ENCODE measurements at regions not wholly inside any gene's neighbourhood (a gene's known extent, or its start where the extent isn't known, plus 50 kb on each side); places are given as distances from the start of the nearest gene placed in this dataset.
"Not testable (repeated sequence)": the region's sequence is repeated elsewhere in the genome, so short reads cannot be mapped to it uniquely, and the experiment has no call there.

- in situ Hi-C loops (cut with MboI; ENCODE audit: low pct_unique_long_range_greater_than_20kb, low sequenced_read_pairs), result no loop called here
These were observed 174.4 kb upstream of the EXOC2 start for GRCh38 chr6:867378-867777.

GRCh38 chr6:866316-866715 lies 173.4 kb upstream of the EXOC2 start:
- in situ Hi-C loops (cut with MboI; ENCODE audit: low pct_unique_long_range_greater_than_20kb, low sequenced_read_pairs), result no loop called here
- no peak for DNase-seq

More at GRCh38 chr6:867378-867777, 174.4 kb upstream of the EXOC2 start:
- DNase-seq, result no peak

- in situ Hi-C loops (cut with MboI; ENCODE audit: low pct_unique_long_range_greater_than_20kb, low sequenced_read_pairs), result no loop called here
- no peak for DNase-seq
These were observed 172.9 kb upstream of the EXOC2 start for GRCh38 chr6:865846-866245.

GRCh38 chr6:863831-864230 lies 170.9 kb upstream of the EXOC2 start:
- DNase-seq, result no peak
- in situ Hi-C loops (cut with MboI; ENCODE audit: low pct_unique_long_range_greater_than_20kb, low sequenced_read_pairs), result no loop called here

- in situ Hi-C loops (cut with MboI; ENCODE audit: low pct_unique_long_range_greater_than_20kb, low sequenced_read_pairs); DNase-seq: not testable (repeated sequence)
These were observed 170.2 kb upstream of the EXOC2 start for GRCh38 chr6:863127-863526.

- in situ Hi-C loops (cut with MboI; ENCODE audit: low pct_unique_long_range_greater_than_20kb, low sequenced_read_pairs), result no loop called here
These were observed 167.0 kb upstream of the EXOC2 start for GRCh38 chr6:859936-860335.

GRCh38 chr6:854406-855118 lies 161.6 kb upstream of the EXOC2 start:
- DNase-seq, result no peak
- in situ Hi-C loops (cut with MboI; ENCODE audit: low pct_unique_long_range_greater_than_20kb, low sequenced_read_pairs), result no loop called here

More at GRCh38 chr6:859936-860335, 167.0 kb upstream of the EXOC2 start:
- DNase-seq, result no peak

GRCh38 chr6:852216-852615 lies 159.3 kb upstream of the EXOC2 start:
- DNase-seq; in situ Hi-C loops (cut with MboI; ENCODE audit: low pct_unique_long_range_greater_than_20kb, low sequenced_read_pairs): not testable (repeated sequence)

GRCh38 chr6:849075-849506 lies 156.2 kb upstream of the EXOC2 start:
- DNase-seq, result no peak
- in situ Hi-C loops (cut with MboI; ENCODE audit: low pct_unique_long_range_greater_than_20kb, low sequenced_read_pairs), result no loop called here

GRCh38 chr6:845566-845965 lies 152.6 kb upstream of the EXOC2 start:
- DNase-seq, result no peak
- in situ Hi-C loops (cut with MboI; ENCODE audit: low pct_unique_long_range_greater_than_20kb, low sequenced_read_pairs), result no loop called here

GRCh38 chr6:845101-845500 lies 152.2 kb upstream of the EXOC2 start:
- in situ Hi-C loops (cut with MboI; ENCODE audit: low pct_unique_long_range_greater_than_20kb, low sequenced_read_pairs), result no loop called here
- DNase-seq, result no peak

GRCh38 chr6:842141-842540 lies 149.2 kb upstream of the EXOC2 start:
- in situ Hi-C loops (cut with MboI; ENCODE audit: low pct_unique_long_range_greater_than_20kb, low sequenced_read_pairs), result no loop called here
- no peak for DNase-seq

- in situ Hi-C loops (cut with MboI; ENCODE audit: low pct_unique_long_range_greater_than_20kb, low sequenced_read_pairs), result no loop called here
- no peak for DNase-seq
These were observed 148.6 kb upstream of the EXOC2 start for GRCh38 chr6:841569-841968.

- DNase-seq, result no peak
- in situ Hi-C loops (cut with MboI; ENCODE audit: low pct_unique_long_range_greater_than_20kb, low sequenced_read_pairs), result no loop called here
These were observed 146.3 kb upstream of the EXOC2 start for GRCh38 chr6:839201-839600.

- in situ Hi-C loops (cut with MboI; ENCODE audit: low pct_unique_long_range_greater_than_20kb, low sequenced_read_pairs), result no loop called here
- DNase-seq, result no peak
These were observed 144.4 kb upstream of the EXOC2 start for GRCh38 chr6:837380-837779.

GRCh38 chr6:836276-836853 lies 143.4 kb upstream of the EXOC2 start:
- DNase-seq, result no peak
- in situ Hi-C loops (cut with MboI; ENCODE audit: low pct_unique_long_range_greater_than_20kb, low sequenced_read_pairs), result no loop called here

GRCh38 chr6:835476-836160 lies 142.7 kb upstream of the EXOC2 start:
- in situ Hi-C loops (cut with MboI; ENCODE audit: low pct_unique_long_range_greater_than_20kb, low sequenced_read_pairs), result no loop called here

GRCh38 chr6:834866-835265 lies 141.9 kb upstream of the EXOC2 start:
- no peak for DNase-seq
- in situ Hi-C loops (cut with MboI; ENCODE audit: low pct_unique_long_range_greater_than_20kb, low sequenced_read_pairs), result no loop called here

More at GRCh38 chr6:835476-836160, 142.7 kb upstream of the EXOC2 start:
- no peak for DNase-seq

- in situ Hi-C loops (cut with MboI; ENCODE audit: low pct_unique_long_range_greater_than_20kb, low sequenced_read_pairs), result no loop called here
- no peak for DNase-seq
These were observed 141.3 kb upstream of the EXOC2 start for GRCh38 chr6:834190-834589.

- in situ Hi-C loops (cut with MboI; ENCODE audit: low pct_unique_long_range_greater_than_20kb, low sequenced_read_pairs), result not testable (repeated sequence)
These were observed 139.9 kb upstream of the EXOC2 start for GRCh38 chr6:832804-833203.

More at GRCh38 chr6:832804-833203, 139.9 kb upstream of the EXOC2 start:
- DNase-seq, result not testable (repeated sequence)

Data from KBM-7 (cell line).